Epithelial cell of esophagus (primary cell): ENCODE measurements at regions not wholly inside any gene's neighbourhood (a gene's known extent, or its start where the extent isn't known, plus 50 kb on each side); places are given as distances from the start of the nearest gene placed in this dataset.

ENCODE experiments used
- DNase-seq: peaks from one replicate; pipeline ENCODE4 v3.0.0; 2010; ENCODE audit warnings: low read depth
- H3K4me3 ChIP-seq: 2 replicates; pipeline ENCODE4 v1.5.1; 2011; ENCODE audit warnings: mild to moderate bottlenecking, low read length, control low read depth
- CTCF ChIP-seq: IDR thresholded peaks from 2 replicates; pipeline ENCODE4 v1.5.1; 2011; ENCODE audit warnings: low read depth, mild to moderate bottlenecking, low read length, control low read depth, inconsistent platforms; ENCODE audit not compliant: insufficient read depth; ENCODE audit errors: missing control alignments

GRCh38 chr13:72463561-72463960 is 263.9 kb downstream of the MZT1 start:
- H3K4me3 ChIP-seq = no peak overlapping the region
- TF ChIP-seq CTCF = no peak
- DNase-seq = no peak

GRCh38 chr13:72462726-72463125 is 264.7 kb downstream of the MZT1 start:
- no peak overlapping the region for H3K4me3 ChIP-seq
- DNase-seq = no peak
- TF ChIP-seq CTCF = no peak

GRCh38 chr13:72462166-72462565 is 265.3 kb downstream of the MZT1 start:
- no peak overlapping the region for H3K4me3 ChIP-seq
- TF ChIP-seq CTCF = no peak
- peak; percentile 63 for DNase-seq

GRCh38 chr13:72458701-72459100 is 268.7 kb downstream of the MZT1 start:
- peak; percentile 64 for DNase-seq
- no peak overlapping the region for H3K4me3 ChIP-seq
- no peak for TF ChIP-seq CTCF

GRCh38 chr13:72457151-72457550 is 270.3 kb downstream of the MZT1 start:
- no peak for TF ChIP-seq CTCF
- no peak for DNase-seq
- no peak overlapping the region for H3K4me3 ChIP-seq

- TF ChIP-seq CTCF = no peak
- H3K4me3 ChIP-seq = no peak overlapping the region
- DNase-seq = no peak
Observed at GRCh38 chr13:72456486-72456885, 270.9 kb downstream of the MZT1 start.

- no peak for TF ChIP-seq CTCF
- no peak for DNase-seq
- H3K4me3 ChIP-seq = no peak overlapping the region
Observed at GRCh38 chr13:72453161-72453560, 274.3 kb downstream of the MZT1 start.
